ENCODE measurements at regions not wholly inside any gene's neighbourhood (a gene's known extent, or its start where the extent isn't known, plus 50 kb on each side); places are given as distances from the start of the nearest gene placed in this dataset.

DNA sequence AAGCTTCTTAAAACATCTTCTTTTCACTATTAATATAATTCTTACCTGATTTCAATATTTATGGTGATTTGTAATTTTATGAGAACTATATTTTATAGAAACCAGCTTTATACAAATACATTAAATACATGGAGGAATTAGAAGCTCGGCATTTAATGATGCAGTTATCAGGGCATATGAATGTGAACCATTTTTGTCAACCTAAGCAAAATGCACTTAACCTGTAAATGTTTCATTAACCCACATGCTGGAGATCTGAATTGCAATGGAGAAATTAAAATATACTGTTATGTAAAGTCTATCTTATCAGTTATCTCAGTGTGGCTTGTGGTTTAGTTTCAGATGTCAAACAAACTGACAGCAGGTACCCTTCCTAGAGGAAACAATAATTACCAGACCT, 63.2 kb upstream of the CDH12 start:
- H3K27ac ChIP-seq = no peak overlapping the region
- no peak for TF ChIP-seq ZFX (IDR thresholded peaks at IDR 0.05)
- TF ChIP-seq, protein P1, sequence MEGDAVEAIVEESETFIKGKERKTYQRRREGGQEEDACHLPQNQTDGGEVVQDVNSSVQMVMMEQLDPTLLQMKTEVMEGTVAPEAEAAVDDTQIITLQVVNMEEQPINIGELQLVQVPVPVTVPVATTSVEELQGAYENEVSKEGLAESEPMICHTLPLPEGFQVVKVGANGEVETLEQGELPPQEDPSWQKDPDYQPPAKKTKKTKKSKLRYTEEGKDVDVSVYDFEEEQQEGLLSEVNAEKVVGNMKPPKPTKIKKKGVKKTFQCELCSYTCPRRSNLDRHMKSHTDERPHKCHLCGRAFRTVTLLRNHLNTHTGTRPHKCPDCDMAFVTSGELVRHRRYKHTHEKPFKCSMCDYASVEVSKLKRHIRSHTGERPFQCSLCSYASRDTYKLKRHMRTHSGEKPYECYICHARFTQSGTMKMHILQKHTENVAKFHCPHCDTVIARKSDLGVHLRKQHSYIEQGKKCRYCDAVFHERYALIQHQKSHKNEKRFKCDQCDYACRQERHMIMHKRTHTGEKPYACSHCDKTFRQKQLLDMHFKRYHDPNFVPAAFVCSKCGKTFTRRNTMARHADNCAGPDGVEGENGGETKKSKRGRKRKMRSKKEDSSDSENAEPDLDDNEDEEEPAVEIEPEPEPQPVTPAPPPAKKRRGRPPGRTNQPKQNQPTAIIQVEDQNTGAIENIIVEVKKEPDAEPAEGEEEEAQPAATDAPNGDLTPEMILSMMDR (conservative IDR thresholded peaks at IDR 0.05) = no peak

DNA sequence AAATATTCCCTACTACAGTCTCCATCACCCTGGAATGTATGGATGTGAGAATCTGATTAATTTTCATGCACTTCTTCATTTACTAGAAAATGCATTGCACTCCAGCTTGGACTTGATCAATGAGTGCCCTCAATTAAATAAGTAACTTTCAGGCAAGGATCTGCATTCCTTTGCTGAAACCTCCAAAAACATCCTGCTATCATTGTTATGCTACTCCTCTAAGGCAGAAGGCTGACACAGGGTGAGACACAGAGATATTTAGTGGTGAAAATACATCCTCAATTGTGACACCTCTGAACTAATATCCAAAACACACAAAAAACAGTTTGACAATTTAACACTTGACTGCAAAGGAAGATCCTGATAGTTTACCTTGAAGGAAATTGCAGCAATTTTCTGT, 57.9 kb upstream of the CDH12 start:
- TF ChIP-seq ZFX (IDR thresholded peaks at IDR 0.05) = no peak
- TF ChIP-seq, protein P1 (conservative IDR thresholded peaks at IDR 0.05) = no peak

DNA sequence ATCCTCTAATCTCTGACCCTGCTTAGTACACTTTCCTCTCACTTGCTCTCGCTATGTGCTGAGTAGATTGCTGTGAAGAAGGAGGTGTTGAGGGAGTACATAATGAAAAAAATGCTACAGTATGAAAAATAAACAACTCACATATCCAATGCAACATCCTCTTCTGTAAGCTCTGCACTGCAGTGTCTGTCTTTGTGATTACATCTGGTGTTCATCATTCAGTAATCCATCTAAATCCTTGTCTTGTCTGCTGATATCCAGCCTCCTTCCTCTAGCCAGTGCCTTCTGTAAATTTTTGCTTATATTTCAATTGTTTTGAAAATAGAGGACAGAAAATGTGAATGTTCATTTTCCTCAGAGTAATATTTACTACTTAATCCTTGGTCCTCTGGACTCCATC, 57.4 kb upstream of the CDH12 start:
- TF ChIP-seq ZFX (IDR thresholded peaks at IDR 0.05) = no peak
- TF ChIP-seq, protein P1 (conservative IDR thresholded peaks at IDR 0.05) = no peak
- no peak overlapping the region for H3K27ac ChIP-seq

More for the DNA sequence above, 57.9 kb upstream of the CDH12 start:
- no peak overlapping the region for H3K27ac ChIP-seq

DNA sequence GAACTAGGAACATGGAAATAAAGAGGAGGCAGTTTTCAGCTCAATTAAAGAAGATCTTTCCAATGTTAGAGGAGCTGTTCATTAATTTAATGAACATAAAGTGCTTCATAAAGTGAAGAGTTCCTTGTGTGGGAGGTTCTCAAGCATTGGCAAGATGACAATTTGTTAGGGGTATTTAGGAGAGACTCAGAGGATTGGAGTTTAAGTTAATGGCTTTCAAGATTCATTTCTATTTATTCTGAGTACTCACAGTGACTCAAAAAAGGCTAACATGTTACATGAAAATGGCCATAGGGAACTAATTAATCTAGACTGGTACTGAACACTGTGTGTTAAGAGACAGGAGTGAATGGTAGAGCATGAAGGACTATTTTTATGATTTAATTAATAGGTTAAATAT, 55.4 kb upstream of the CDH12 start:
- TF ChIP-seq, protein P1 (conservative IDR thresholded peaks at IDR 0.05) = no peak
- TF ChIP-seq ZFX (IDR thresholded peaks at IDR 0.05) = no peak
- no peak overlapping the region for H3K27ac ChIP-seq

DNA sequence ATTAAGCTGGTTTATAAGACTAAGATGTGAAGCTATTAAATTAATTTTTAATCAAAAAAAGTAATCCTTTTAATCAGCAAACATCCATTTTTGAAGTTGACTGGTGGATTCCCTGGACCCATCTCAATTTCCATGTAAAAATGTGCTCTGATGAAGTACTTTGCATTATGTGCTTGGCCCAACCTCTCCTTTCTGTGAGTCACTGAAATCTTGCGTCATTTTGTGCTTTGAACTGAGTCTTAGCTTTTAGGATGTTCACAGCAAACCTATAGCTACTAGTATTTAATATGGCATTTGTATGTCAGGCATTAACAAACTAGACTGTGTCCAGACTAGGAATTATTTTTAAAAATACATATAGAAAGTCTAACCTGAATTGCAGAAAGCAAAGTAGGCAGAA, 55.0 kb upstream of the CDH12 start:
- no peak overlapping the region for H3K27ac ChIP-seq
- TF ChIP-seq, protein P1 (conservative IDR thresholded peaks at IDR 0.05) = no peak
- TF ChIP-seq ZFX (IDR thresholded peaks at IDR 0.05) = no peak
